SK-N-SH treated with all-trans-retinoic acid at 6 μM for 48 hours (cell line): ENCODE measurements at regions not wholly inside any gene's neighbourhood (a gene's known extent, or its start where the extent isn't known, plus 50 kb on each side); places are given as distances from the start of the nearest gene placed in this dataset.

Source experiments
- ATAC-seq: fragments of 200-7000 bp; cut with Tn5 transposase; 3 replicates; pipeline ENCODE4 v1.9.1; 2020; ENCODE audit warnings: mild to moderate bottlenecking, moderate library complexity
- ARNTL ChIP-seq: fragments of 450-650 bp; formaldehyde crosslinking; IDR thresholded peaks from 2 replicates; pipeline ENCODE4 v1.5.0; 2020; ENCODE audit warnings: low read depth, mild to moderate bottlenecking, moderate library complexity, borderline replicate concordance
- BACH2 ChIP-seq: fragments of 250-450 bp; sonication (Bioruptor Pico); IDR thresholded peaks from 2 replicates; pipeline ENCODE4 v1.9.0; 2021; ENCODE audit warnings: mild to moderate bottlenecking, borderline replicate concordance
- CSDC2 ChIP-seq: fragments of 250-450 bp; sonication (Bioruptor Pico); IDR thresholded peaks from 2 replicates; pipeline ENCODE4 v1.5.0; 2020; ENCODE audit warnings: mild to moderate bottlenecking, moderate library complexity
- ESRRG ChIP-seq: fragments of 250-450 bp; sonication (Bioruptor Pico); IDR thresholded peaks from 2 replicates; pipeline ENCODE4 v1.6.1; 2021; ENCODE audit warnings: mild to moderate bottlenecking
- GLIS3 ChIP-seq: fragments of 250-450 bp; sonication (Bioruptor Pico); IDR thresholded peaks from 2 replicates; pipeline ENCODE4 v1.5.0; 2020; ENCODE audit warnings: mild to moderate bottlenecking, moderate library complexity
- ISL1 ChIP-seq: fragments of 250-450 bp; sonication (Bioruptor Pico); IDR thresholded peaks from 2 replicates; pipeline ENCODE4 v2.1.2; 2022; ENCODE audit warnings: mild to moderate bottlenecking, moderate library complexity
- OSR1 ChIP-seq: fragments of 250-450 bp; sonication (Bioruptor Pico); IDR thresholded peaks from 2 replicates; pipeline ENCODE4 v1.8.0; 2022; ENCODE audit warnings: moderate library complexity, mild to moderate bottlenecking, inconsistent platforms
- PPARA ChIP-seq: fragments of 250-450 bp; sonication (Bioruptor Pico); IDR thresholded peaks from 2 replicates; pipeline ENCODE4 v1.5.0; 2020; ENCODE audit warnings: mild to moderate bottlenecking, borderline replicate concordance
- RARB ChIP-seq: fragments of 250-450 bp; sonication (Bioruptor Pico); IDR thresholded peaks from 2 replicates; pipeline ENCODE4 v1.8.0; 2021; ENCODE audit warnings: mild to moderate bottlenecking, moderate library complexity
- SNAI2 ChIP-seq: fragments of 250-450 bp; sonication (Bioruptor Pico); IDR thresholded peaks from 2 replicates; pipeline ENCODE4 v1.5.0; 2020; ENCODE audit warnings: mild to moderate bottlenecking, moderate library complexity
- TCF4 ChIP-seq: fragments of 250-450 bp; sonication (Bioruptor Pico); IDR thresholded peaks from 2 replicates; pipeline ENCODE4 v1.8.0; 2021; ENCODE audit warnings: mild to moderate bottlenecking, moderate library complexity, borderline replicate concordance
- TOX ChIP-seq: fragments of 250-450 bp; sonication (Bioruptor Pico); IDR thresholded peaks from 2 replicates; pipeline ENCODE4 v1.8.0; 2021; ENCODE audit warnings: mild to moderate bottlenecking, moderate library complexity, borderline replicate concordance
- ZC3H10 ChIP-seq: fragments of 250-450 bp; sonication (Bioruptor Pico); IDR thresholded peaks from 2 replicates; pipeline ENCODE4 v1.5.1; 2021; ENCODE audit warnings: mild to moderate bottlenecking, moderate library complexity
- ZFP3 ChIP-seq: fragments of 250-450 bp; sonication (Bioruptor Pico); IDR thresholded peaks from 2 replicates; pipeline ENCODE4 v1.5.0; 2020; ENCODE audit warnings: mild to moderate bottlenecking, moderate library complexity
- ZFP30 ChIP-seq: fragments of 450-650 bp; formaldehyde crosslinking; IDR thresholded peaks from 2 replicates; pipeline ENCODE4 v1.5.0; 2022; ENCODE audit warnings: mild to moderate bottlenecking, moderate library complexity
- ZNF565 ChIP-seq: fragments of 450-650 bp; formaldehyde crosslinking; conservative IDR thresholded peaks from 2 replicates; pipeline ENCODE4 v1.5.0; 2020; ENCODE audit warnings: low read depth, mild to moderate bottlenecking, moderate library complexity
- ZNF70 ChIP-seq: fragments of 450-650 bp; formaldehyde crosslinking; IDR thresholded peaks from 2 replicates; pipeline ENCODE4 v1.5.0; 2020; ENCODE audit warnings: mild to moderate bottlenecking, moderate library complexity
- TF ChIP-seq, protein P1 (sequence below): fragments of 250-450 bp; sonication (Bioruptor Pico); IDR thresholded peaks from 2 replicates; pipeline ENCODE4 v1.8.0; 2021; ENCODE audit warnings: low read depth, mild to moderate bottlenecking, moderate library complexity, borderline replicate concordance
- TF ChIP-seq, protein P2 (sequence below): fragments of 250-450 bp; sonication (Bioruptor Pico); IDR thresholded peaks from 2 replicates; pipeline ENCODE4 v1.5.0; 2020; ENCODE audit warnings: mild to moderate bottlenecking, moderate library complexity
- TF ChIP-seq, protein P3 (sequence below): fragments of 250-450 bp; sonication (Bioruptor Pico); IDR thresholded peaks from 2 replicates; pipeline ENCODE4 v1.5.1; 2020; ENCODE audit warnings: low read depth, mild to moderate bottlenecking, moderate library complexity
- TF ChIP-seq, protein P4 (sequence below): fragments of 250-450 bp; sonication (Bioruptor Pico); IDR thresholded peaks from 2 replicates; pipeline ENCODE4 v1.8.0; 2020; ENCODE audit warnings: mild to moderate bottlenecking, moderate library complexity, borderline replicate concordance
- TF ChIP-seq, protein P5 (sequence below): fragments of 250-450 bp; sonication (Bioruptor Pico); IDR thresholded peaks from 2 replicates; pipeline ENCODE4 v1.5.1; 2021; ENCODE audit warnings: mild to moderate bottlenecking, moderate library complexity

DNA sequence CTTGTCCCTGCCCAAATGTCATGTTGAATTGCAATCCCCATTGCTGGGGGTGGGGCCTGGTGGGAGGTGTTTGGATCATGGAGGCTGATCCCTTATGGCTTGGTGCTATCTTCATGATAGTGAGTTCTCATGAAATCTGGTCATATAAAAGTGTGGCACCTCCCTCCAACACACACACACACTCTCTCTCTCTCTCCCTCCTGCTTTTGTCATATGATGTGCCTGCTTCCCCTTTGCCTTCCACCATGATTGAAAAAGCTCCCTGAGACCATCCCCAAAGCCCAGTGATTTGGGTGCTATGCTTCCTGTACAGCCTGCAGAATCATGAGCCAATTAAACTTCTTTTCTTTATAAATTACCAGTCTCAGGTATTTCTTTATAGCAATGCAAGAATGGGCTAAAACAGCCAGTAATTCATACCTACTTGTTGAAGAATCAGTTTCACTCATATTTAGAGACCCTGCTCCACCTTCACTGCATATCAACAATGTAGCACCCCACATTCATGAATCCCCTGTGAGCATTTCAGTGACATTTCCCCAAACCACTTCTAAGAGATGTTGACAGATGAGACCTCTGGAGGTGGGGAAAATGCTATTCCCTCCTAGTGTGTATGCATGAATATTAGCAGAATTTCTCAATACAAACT is 54.8 kb upstream of the STK17B start:
- peak; percentile 15; the same call in 1 of the 3 replicates for ATAC-seq
- no peak for TF ChIP-seq SNAI2 (CRISPR knock-in tag)
- TF ChIP-seq PPARA (CRISPR knock-in tag): no peak
- no peak for TF ChIP-seq BACH2 (CRISPR knock-in tag)
- TF ChIP-seq RARB (CRISPR knock-in tag): no peak
- TF ChIP-seq ZFP30: no peak
- TF ChIP-seq OSR1 (CRISPR knock-in tag): no peak
- TF ChIP-seq ZNF565 (CRISPR knock-in tag): no peak
- no peak for TF ChIP-seq TCF4 (CRISPR knock-in tag)
- TF ChIP-seq, protein P1, sequence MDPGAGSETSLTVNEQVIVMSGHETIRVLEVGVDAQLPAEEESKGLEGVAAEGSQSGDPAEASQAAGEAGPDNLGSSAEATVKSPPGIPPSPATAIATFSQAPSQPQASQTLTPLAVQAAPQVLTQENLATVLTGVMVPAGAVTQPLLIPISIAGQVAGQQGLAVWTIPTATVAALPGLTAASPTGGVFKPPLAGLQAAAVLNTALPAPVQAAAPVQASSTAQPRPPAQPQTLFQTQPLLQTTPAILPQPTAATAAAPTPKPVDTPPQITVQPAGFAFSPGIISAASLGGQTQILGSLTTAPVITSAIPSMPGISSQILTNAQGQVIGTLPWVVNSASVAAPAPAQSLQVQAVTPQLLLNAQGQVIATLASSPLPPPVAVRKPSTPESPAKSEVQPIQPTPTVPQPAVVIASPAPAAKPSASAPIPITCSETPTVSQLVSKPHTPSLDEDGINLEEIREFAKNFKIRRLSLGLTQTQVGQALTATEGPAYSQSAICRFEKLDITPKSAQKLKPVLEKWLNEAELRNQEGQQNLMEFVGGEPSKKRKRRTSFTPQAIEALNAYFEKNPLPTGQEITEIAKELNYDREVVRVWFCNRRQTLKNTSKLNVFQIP: no peak
- TF ChIP-seq TOX (CRISPR knock-in tag): no peak
- TF ChIP-seq, protein P2, sequence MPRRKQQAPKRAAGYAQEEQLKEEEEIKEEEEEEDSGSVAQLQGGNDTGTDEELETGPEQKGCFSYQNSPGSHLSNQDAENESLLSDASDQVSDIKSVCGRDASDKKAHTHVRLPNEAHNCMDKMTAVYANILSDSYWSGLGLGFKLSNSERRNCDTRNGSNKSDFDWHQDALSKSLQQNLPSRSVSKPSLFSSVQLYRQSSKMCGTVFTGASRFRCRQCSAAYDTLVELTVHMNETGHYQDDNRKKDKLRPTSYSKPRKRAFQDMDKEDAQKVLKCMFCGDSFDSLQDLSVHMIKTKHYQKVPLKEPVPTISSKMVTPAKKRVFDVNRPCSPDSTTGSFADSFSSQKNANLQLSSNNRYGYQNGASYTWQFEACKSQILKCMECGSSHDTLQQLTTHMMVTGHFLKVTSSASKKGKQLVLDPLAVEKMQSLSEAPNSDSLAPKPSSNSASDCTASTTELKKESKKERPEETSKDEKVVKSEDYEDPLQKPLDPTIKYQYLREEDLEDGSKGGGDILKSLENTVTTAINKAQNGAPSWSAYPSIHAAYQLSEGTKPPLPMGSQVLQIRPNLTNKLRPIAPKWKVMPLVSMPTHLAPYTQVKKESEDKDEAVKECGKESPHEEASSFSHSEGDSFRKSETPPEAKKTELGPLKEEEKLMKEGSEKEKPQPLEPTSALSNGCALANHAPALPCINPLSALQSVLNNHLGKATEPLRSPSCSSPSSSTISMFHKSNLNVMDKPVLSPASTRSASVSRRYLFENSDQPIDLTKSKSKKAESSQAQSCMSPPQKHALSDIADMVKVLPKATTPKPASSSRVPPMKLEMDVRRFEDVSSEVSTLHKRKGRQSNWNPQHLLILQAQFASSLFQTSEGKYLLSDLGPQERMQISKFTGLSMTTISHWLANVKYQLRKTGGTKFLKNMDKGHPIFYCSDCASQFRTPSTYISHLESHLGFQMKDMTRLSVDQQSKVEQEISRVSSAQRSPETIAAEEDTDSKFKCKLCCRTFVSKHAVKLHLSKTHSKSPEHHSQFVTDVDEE: no peak
- no peak for TF ChIP-seq ZFP3 (CRISPR knock-in tag)
- TF ChIP-seq ISL1 (CRISPR knock-in tag): no peak
- TF ChIP-seq CSDC2 (CRISPR knock-in tag): no peak
- TF ChIP-seq, protein P3, sequence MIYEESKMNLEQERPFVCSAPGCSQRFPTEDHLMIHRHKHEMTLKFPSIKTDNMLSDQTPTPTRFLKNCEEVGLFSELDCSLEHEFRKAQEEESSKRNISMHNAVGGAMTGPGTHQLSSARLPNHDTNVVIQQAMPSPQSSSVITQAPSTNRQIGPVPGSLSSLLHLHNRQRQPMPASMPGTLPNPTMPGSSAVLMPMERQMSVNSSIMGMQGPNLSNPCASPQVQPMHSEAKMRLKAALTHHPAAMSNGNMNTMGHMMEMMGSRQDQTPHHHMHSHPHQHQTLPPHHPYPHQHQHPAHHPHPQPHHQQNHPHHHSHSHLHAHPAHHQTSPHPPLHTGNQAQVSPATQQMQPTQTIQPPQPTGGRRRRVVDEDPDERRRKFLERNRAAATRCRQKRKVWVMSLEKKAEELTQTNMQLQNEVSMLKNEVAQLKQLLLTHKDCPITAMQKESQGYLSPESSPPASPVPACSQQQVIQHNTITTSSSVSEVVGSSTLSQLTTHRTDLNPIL (CRISPR knock-in tag): no peak
- TF ChIP-seq, protein P4, sequence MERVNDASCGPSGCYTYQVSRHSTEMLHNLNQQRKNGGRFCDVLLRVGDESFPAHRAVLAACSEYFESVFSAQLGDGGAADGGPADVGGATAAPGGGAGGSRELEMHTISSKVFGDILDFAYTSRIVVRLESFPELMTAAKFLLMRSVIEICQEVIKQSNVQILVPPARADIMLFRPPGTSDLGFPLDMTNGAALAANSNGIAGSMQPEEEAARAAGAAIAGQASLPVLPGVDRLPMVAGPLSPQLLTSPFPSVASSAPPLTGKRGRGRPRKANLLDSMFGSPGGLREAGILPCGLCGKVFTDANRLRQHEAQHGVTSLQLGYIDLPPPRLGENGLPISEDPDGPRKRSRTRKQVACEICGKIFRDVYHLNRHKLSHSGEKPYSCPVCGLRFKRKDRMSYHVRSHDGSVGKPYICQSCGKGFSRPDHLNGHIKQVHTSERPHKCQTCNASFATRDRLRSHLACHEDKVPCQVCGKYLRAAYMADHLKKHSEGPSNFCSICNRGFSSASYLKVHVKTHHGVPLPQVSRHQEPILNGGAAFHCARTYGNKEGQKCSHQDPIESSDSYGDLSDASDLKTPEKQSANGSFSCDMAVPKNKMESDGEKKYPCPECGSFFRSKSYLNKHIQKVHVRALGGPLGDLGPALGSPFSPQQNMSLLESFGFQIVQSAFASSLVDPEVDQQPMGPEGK (CRISPR knock-in tag): no peak
- TF ChIP-seq GLIS3: no peak
- TF ChIP-seq, protein P5, sequence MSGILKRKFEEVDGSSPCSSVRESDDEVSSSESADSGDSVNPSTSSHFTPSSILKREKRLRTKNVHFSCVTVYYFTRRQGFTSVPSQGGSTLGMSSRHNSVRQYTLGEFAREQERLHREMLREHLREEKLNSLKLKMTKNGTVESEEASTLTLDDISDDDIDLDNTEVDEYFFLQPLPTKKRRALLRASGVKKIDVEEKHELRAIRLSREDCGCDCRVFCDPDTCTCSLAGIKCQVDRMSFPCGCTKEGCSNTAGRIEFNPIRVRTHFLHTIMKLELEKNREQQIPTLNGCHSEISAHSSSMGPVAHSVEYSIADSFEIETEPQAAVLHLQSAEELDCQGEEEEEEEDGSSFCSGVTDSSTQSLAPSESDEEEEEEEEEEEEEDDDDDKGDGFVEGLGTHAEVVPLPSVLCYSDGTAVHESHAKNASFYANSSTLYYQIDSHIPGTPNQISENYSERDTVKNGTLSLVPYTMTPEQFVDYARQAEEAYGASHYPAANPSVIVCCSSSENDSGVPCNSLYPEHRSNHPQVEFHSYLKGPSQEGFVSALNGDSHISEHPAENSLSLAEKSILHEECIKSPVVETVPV: no peak
- TF ChIP-seq ARNTL (CRISPR knock-in tag): no peak
- TF ChIP-seq ZNF70 (CRISPR knock-in tag): no peak

DNA sequence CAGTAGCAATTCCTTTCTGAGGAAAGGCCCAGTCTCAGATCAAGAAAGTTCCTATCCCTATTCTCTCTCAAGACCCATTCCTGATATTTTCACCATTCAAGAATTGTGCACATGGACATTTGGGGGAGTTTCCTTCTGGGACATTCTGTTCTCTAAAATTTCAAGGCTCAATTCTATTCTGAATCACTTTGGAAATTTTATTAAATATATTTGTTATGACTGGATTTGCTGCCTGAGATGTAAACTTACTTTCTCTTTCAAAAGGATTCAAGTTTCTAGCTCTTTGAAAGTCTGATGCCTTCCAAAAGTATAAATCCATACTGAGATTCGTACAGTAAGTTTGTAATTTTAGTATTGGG is 55.3 kb upstream of the STK17B start:
- no peak for ATAC-seq
- TF ChIP-seq PPARA (CRISPR knock-in tag): no peak

DNA sequence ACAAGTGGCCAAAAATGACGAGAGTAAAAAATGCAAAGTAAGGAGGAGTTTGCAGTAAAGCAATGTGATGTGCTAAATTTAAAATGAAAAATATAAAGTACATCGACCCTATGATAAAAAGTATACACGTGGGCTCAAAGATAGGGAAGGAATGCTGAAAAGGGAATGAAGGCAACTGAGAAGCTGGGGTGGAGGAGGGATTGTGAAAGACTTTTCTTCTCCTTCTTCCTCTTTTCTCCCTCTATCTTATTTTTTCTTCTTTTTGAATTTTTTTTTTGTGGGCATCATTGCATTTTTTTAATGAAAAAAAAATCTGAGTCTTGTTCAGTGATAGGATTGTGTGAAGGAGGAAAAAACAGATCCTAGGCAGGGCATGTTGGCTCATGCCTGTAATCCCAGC is 57.6 kb upstream of the STK17B start:
- no peak for ATAC-seq
- TF ChIP-seq BACH2 (CRISPR knock-in tag) (no peak), SNAI2 (CRISPR knock-in tag) (no peak), TCF4 (CRISPR knock-in tag) (no peak), ZNF565 (CRISPR knock-in tag) (no peak), RARB (CRISPR knock-in tag) (no peak), PPARA (CRISPR knock-in tag) (no peak), GLIS3 (no peak), ISL1 (CRISPR knock-in tag) (no peak), ZC3H10 (CRISPR knock-in tag) (no peak), ESRRG (no peak), ZFP3 (CRISPR knock-in tag) (no peak), ZNF70 (CRISPR knock-in tag) (no peak)
- TF ChIP-seq, protein P5: no peak
- TF ChIP-seq, protein P3 (CRISPR knock-in tag): no peak
- TF ChIP-seq, protein P1: no peak
